IPS-20b (cell line): ENCODE measurements at regions not wholly inside any gene's neighbourhood (a gene's known extent, or its start where the extent isn't known, plus 50 kb on each side); places are given as distances from the start of the nearest gene placed in this dataset.

Source experiments
- H3K27ac ChIP-seq: one replicate; pipeline ENCODE4 v1.5.1; 2013; ENCODE audit warnings: low read length
- H3K27me3 ChIP-seq: 2 replicates; pipeline ENCODE4 v1.6.1; 2013; ENCODE audit warnings: mild to moderate bottlenecking, low read length, inconsistent platforms; ENCODE audit not compliant: insufficient read depth
- H3K36me3 ChIP-seq: 2 replicates; pipeline ENCODE4 v1.6.1; 2013; ENCODE audit warnings: low read depth, mild to moderate bottlenecking, inconsistent platforms, low read length, moderate library complexity; ENCODE audit not compliant: insufficient read depth
- H3K4me1 ChIP-seq: 2 replicates; pipeline ENCODE4 v1.6.1; 2013; ENCODE audit warnings: mild to moderate bottlenecking, control low read depth, inconsistent platforms, low read length, moderate library complexity; ENCODE audit not compliant: insufficient read depth
- H3K4me3 ChIP-seq: 2 replicates; pipeline ENCODE4 v1.5.1; 2013; ENCODE audit warnings: mild to moderate bottlenecking, low read length, inconsistent platforms
- H3K9ac ChIP-seq: 2 replicates; pipeline ENCODE4 v1.6.1; 2013; ENCODE audit warnings: low read depth, mild to moderate bottlenecking, inconsistent platforms, low read length, moderate library complexity
- H3K9me3 ChIP-seq: 2 replicates; pipeline ENCODE4 v1.6.1; 2013; ENCODE audit warnings: mild to moderate bottlenecking, low read depth, low read length, inconsistent platforms; ENCODE audit not compliant: insufficient read depth

DNA sequence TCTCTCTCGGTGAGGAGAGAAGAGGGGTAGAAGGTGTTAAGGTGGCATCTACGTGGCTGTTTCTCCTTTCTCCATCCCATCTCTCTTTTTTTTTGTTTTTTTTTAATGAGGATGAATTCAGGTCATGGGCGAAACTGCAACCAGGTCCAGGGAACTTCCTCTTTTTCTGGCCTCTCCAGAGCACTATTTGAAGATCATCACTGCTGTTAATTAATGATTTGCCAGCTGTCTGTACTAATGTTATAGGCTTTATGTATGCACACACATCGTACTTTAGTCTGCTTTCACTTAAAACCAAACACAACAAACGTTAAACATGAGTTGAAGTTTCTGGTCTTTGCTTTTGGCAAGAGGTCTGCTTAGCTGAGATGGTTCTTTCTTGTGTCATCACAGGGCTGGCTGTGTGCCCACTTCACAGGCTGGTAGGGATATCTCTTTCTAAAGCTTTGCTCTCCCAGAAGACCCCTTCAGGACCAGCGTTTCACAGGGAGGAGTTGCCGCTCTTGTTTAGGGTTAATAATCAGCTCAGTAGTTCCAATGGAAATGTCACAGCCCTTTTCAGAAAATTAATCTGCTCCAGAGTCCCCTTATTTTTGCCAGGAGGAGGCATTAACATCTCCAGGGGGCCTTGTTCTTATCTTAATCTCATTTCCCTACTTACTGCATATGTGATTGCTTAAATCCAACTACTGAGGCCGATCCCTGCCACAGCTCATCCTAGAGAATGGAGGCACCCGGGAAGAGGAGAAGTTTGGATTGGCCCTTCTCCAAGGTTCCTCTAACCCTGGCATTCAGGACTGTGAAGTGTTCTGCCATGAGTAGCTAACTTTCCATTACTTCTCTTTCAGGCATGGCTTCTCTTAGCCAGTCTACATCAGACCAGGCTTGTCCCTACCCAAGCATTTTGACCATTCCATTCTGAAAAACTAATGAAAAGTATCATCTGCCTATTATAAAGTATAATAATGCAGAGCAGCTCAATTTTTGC, 273.9 kb upstream of the NFE2L3 start:
- Histone ChIP-seq H3K4me1 (no peaks in the 10 kb centered on the region), H3K27ac (no peak overlapping the region), H3K36me3 (no peaks in the 10 kb centered on the region), H3K9me3 (no peaks in the 10 kb centered on the region), H3K27me3 (no peaks in the 10 kb centered on the region), H3K9ac (no peak overlapping the region), H3K4me3 (no peak overlapping the region)

DNA sequence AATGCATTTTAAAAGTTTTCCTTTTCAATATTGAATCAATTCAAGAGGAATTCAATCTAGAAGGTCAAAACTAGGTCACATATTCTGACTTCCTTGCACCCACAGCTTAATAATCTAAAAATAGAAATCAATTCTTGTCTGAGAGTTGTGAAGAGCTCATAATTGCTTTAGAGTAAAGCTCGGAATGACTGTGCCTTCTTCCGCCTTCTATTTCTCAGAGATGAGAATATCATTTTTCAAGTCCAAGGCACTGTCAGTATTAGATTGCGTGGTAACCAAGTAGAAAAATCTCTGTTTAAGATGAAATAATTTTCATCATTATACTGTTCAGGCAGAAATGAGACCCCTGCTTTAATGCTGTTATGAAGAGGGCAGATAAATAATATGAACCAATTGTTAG, 272.2 kb upstream of the NFE2L3 start:
- no peak overlapping the region for H3K27ac ChIP-seq
- no peak overlapping the region for H3K4me3 ChIP-seq
- no peaks in the 10 kb centered on the region for H3K27me3 ChIP-seq
- no peaks in the 10 kb centered on the region for H3K36me3 ChIP-seq
- H3K9me3 ChIP-seq, result no peaks in the 10 kb centered on the region
- no peak overlapping the region for H3K9ac ChIP-seq
- no peaks in the 10 kb centered on the region for H3K4me1 ChIP-seq

DNA sequence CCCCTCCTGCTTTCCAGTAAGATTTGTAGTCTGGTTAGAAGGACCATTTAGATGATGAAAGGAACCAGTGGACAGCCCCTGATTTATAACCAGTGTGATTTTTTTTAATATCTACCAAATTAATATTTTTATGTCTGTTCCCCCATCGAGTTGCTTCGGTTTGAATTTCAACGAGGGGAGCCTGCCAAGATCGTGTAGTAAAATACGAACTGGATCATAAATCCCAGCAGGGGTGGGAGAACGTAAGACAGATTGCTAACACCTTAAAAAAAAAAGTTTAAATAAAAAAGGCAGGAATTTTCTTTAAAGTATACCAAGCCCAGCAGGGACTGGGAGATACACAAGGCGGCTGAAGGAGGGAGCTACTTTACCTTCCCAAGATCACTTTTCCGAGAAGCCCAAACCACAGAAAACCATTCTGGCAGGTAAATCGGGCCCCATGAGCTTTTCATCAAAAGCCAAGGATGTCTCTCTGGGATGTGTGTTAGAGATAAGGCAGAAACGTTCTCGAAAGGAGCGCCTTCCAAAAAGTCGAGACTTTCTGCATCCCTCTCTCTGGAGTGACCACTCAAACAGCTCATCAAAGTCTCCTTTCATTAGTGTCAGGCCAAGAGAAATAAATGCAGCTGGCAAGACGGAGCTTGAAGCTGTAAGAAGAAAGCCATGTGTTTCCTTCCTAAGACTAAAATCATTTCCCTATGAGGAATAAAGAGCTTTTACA, 270.5 kb upstream of the NFE2L3 start:
- Histone ChIP-seq H3K9ac (no peak overlapping the region), H3K27me3 (no peaks in the 10 kb centered on the region), H3K36me3 (no peaks in the 10 kb centered on the region), H3K27ac (no peak overlapping the region), H3K4me1 (no peaks in the 10 kb centered on the region), H3K4me3 (no peak overlapping the region), H3K9me3 (no peaks in the 10 kb centered on the region)

DNA sequence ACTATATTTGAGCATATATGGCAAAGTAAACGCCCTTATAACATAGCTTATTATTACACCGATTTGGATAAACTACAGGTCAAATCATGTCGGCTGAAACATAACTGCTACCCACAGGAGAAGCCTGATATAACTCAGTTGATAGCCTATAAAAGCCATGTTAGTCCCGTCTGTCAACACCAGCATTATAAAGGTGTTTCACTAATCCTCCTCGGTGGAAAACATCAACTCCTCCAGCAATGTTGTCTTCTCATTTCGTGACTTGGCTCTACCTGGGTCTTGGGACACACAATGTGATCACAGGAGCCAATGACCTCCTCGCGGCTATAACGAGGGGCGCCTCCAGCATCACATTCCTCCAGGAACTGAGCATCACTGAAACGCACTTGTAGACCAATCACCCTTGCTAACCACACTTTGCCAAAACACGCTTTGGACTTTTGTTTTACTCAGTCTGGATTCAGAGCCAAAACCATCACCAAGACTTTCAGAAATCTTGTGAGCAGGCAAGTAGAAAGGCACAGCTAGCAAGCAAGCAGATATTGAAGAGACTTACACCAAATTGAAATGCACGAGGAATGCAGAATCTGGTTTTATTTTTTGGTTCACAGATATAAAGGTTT, 269.7 kb upstream of the NFE2L3 start:
- no peak overlapping the region for H3K9ac ChIP-seq
- H3K4me1 ChIP-seq, result no peaks in the 10 kb centered on the region
- no peaks in the 10 kb centered on the region for H3K36me3 ChIP-seq
- no peaks in the 10 kb centered on the region for H3K9me3 ChIP-seq
- H3K4me3 ChIP-seq, result no peak overlapping the region
- no peaks in the 10 kb centered on the region for H3K27me3 ChIP-seq
- no peak overlapping the region for H3K27ac ChIP-seq

DNA sequence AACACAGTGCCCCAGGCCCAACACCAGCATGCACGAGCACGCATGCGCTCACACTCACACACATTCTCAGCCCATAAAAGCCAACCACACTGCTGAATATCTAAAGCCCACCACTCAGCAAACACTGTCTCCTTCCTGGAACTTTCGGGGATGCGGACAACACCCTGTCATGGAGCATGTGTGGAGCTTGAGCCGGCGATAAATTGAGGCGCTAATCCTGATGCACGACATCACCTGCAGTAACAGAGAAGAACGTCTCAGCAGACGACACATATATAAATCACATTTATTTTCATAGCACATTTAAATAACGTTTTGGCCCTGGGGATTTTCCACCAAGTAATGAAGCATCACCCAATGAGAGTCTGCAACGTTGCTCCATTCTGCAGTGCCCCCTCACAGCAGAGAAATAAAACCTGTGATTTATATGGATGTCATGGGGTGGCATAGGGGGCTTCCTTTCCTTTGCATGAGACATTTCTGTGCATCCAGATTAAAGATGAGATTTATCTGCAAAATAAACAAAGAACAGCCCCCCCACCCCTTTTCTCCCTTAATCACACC, 267.7 kb upstream of the NFE2L3 start:
- Histone ChIP-seq H3K4me1 (no peaks in the 10 kb centered on the region), H3K36me3 (no peaks in the 10 kb centered on the region), H3K27me3 (no peaks in the 10 kb centered on the region), H3K9ac (no peak overlapping the region), H3K9me3 (no peaks in the 10 kb centered on the region), H3K27ac (no peak overlapping the region), H3K4me3 (no peak overlapping the region)

DNA sequence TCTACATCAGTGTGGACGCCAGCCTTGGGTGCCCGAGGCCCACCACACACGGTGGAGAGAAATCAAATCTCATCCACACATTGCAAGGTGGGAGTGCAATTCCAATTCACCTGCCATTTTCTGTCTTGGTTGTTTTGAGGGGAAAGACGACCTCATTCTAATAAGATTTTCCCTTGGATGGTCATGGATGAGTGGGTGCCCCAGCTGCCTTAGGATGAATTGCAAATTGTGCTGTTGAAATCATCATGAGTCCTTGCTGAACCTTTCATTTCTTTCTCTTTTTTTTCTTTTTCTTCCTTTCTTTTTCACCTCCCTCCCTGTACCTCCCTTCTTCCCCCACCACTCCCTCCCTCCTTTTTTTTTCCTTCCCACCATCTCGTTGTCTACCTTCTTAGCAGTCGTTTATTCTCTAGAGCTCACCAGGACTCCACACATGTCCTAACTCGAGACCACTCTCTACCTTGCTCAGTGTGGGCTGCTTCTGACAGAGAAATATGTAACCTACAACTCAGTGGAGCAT, 266.9 kb upstream of the NFE2L3 start:
- Histone ChIP-seq H3K9ac (no peak overlapping the region), H3K4me3 (no peak overlapping the region), H3K4me1 (no peaks in the 10 kb centered on the region), H3K9me3 (no peaks in the 10 kb centered on the region), H3K27ac (no peak overlapping the region), H3K27me3 (no peaks in the 10 kb centered on the region), H3K36me3 (no peaks in the 10 kb centered on the region)

DNA sequence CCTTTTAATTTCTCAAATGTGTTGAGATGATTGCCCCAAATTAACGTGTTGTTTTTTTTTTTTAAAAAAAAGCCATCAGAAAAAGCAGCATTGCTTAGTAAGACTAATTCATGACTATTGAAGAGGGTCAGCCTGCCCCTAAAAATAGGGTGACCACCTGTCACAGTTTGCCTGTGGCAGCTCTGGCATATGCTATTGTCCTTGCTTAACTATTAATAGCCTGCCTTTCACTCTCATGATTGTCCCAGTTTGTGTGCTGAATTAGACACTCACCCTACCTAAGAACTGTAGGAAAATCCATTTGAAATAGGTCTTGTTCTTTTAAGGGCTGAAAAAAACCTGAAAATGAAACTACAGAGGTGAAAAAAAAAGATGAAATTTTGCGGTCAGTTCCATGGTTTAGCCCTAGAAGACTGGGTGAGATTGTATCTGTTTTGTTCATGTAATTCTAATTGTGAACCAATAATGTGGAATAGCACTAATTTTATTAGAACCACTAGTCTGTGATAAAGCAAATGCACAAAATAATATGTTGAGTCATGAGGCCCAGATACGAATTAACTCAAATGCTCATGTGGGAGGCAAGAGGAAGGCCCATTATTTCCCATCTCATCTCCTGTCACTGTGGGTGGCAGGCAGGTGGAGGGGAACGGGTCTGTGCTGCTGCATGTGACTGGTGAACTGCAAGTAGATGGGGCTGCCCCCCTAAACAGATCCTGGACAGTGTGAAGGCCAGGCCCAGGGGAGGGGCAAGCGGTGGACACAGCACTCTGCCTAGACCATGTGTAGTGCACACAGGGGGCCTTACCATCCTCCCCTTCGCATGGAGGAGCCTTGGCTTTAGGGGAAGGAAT, 265.4 kb upstream of the NFE2L3 start:
- Histone ChIP-seq H3K27me3 (no peaks in the 10 kb centered on the region), H3K27ac (no peak overlapping the region), H3K9ac (no peak overlapping the region), H3K9me3 (no peaks in the 10 kb centered on the region), H3K36me3 (no peaks in the 10 kb centered on the region), H3K4me1 (no peaks in the 10 kb centered on the region), H3K4me3 (no peak overlapping the region)

DNA sequence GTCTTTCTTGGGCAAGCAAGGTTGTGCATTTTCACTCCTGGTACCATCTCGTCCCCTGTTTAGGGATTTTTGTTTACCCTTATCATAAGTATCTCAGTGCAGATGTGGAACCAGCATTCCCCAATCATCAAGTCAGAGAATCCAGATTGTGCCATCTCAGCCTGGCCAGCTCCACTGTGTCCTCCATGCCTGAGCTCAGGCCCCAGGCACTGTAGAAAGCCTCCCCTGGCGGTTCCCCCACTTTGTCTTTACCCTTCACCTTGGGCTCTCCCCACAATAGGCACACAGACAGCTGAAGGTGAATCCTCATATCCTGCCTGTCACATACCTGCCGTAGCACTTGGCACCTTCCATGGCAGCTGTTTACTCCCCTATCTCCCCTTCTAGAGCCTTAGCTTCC, 264.7 kb upstream of the NFE2L3 start:
- no peaks in the 10 kb centered on the region for H3K4me1 ChIP-seq
- no peaks in the 10 kb centered on the region for H3K27me3 ChIP-seq
- H3K27ac ChIP-seq, result no peak overlapping the region
- H3K9ac ChIP-seq, result no peak overlapping the region
- no peak overlapping the region for H3K4me3 ChIP-seq
- H3K9me3 ChIP-seq, result no peaks in the 10 kb centered on the region
- no peaks in the 10 kb centered on the region for H3K36me3 ChIP-seq

DNA sequence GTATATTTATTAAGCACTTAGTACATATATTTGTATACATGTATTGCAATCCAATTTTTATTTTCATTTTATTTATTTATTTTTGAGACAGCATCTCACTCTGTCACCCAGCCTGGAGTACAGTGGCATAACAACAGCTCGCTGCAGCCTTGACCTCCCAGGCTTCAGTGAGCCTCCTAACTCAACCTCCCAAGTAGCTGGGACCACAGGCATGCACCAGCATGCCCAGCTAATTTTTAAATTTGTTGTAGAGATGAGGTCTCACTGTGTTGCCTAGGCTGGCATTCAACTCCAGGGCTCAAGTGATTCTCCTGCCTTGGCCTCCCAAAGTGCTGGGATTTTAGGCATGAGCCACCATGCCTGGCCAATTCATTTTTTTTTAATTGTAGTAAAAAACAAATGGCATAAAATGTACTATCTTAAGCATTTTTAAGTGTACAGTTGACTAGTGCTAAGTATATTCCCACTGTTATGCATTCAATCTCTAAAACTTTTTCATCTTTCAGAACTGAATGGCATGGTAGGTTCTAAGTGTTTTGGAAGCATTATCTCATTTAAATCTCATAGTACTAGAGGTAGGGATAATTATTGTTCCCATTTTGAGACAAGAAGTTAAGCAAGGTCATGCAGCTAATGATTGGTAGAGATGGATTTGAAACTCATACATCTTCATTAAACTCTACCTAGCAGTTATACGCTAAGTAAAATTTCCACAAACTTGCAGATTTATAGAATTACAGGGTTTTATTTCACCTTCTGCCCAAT, 264.0 kb upstream of the NFE2L3 start:
- Histone ChIP-seq H3K9me3 (no peaks in the 10 kb centered on the region), H3K9ac (no peak overlapping the region), H3K27me3 (no peaks in the 10 kb centered on the region), H3K4me3 (no peak overlapping the region), H3K36me3 (no peaks in the 10 kb centered on the region), H3K4me1 (no peaks in the 10 kb centered on the region), H3K27ac (no peak overlapping the region)

DNA sequence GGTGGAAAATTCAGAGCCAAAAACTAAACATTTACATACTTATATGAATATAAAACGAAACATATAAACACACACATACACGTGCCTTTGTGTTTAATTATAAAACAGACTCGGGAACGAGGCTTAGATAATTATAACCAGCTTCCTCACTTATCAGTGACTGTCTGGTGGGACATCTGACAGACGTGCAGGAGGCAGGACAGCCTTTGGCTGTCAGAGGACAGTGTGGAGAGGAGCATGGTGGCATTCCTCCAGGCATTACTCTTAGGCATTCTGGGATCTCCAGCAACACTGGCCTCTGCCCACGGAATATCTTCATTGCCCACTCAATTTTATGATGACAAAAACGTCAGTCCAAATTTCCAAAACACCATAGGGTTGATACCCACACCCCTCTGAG, 262.2 kb upstream of the NFE2L3 start:
- no peak overlapping the region for H3K27ac ChIP-seq
- no peaks in the 10 kb centered on the region for H3K4me1 ChIP-seq
- H3K9ac ChIP-seq, result no peak overlapping the region
- 0 out of 2 replicates have a peak, but pooled peaks cover under 1% of the 10 kb centered on the region for H3K27me3 ChIP-seq
- H3K9me3 ChIP-seq, result no peaks in the 10 kb centered on the region
- H3K36me3 ChIP-seq, result no peaks in the 10 kb centered on the region
- H3K4me3 ChIP-seq, result no peak overlapping the region
